Right kidney (tissue), 1 donor: ENCODE measurements at regions not wholly inside any gene's neighbourhood (a gene's known extent, or its start where the extent isn't known, plus 50 kb on each side); places are given as distances from the start of the nearest gene placed in this dataset.
"Not testable (repeated sequence)": the region's sequence is repeated elsewhere in the genome, so short reads cannot be mapped to it uniquely, and the experiment has no call there.

Experiments used
- DNase-seq: peaks from one replicate; pipeline ENCODE4 v3.0.0-alpha.2; 2016

- DNase-seq: no peak
Measured at GRCh38 chr7:116340943-116341907, 130.9 kb downstream of the TES start.

GRCh38 chr7:116342125-116342524 lies 131.8 kb downstream of the TES start:
- no peak for DNase-seq

GRCh38 chr7:116347151-116347832 lies 137.0 kb downstream of the TES start:
- no peak for DNase-seq

GRCh38 chr7:116348346-116348745 lies 138.0 kb downstream of the TES start:
- no peak for DNase-seq

GRCh38 chr7:116351966-116352365 lies 141.6 kb downstream of the TES start:
- no peak for DNase-seq

GRCh38 chr7:116353647-116354046 lies 143.3 kb downstream of the TES start:
- DNase-seq: no peak

- peak; percentile 11 for DNase-seq
Measured at GRCh38 chr7:116354171-116354545, 143.8 kb downstream of the TES start.

- DNase-seq: peak; percentile 55
Measured at GRCh38 chr7:116354546-116355423, 144.4 kb downstream of the TES start.

- DNase-seq: no peak
Measured at GRCh38 chr7:116355424-116355765, 144.1 kb upstream of the CAV2 start.

- peak; percentile 4 for DNase-seq
Measured at GRCh38 chr7:116356333-116356965, 143.1 kb upstream of the CAV2 start.

- peak; percentile 30 for DNase-seq
Measured at GRCh38 chr7:116356979-116357378, 142.6 kb upstream of the CAV2 start.

- DNase-seq: peak; percentile 17
Measured at GRCh38 chr7:116357781-116358670, 141.5 kb upstream of the CAV2 start.

GRCh38 chr7:116361767-116362166 lies 137.8 kb upstream of the CAV2 start:
- no peak for DNase-seq

- DNase-seq: no peak
Measured at GRCh38 chr7:116363637-116364432, 135.7 kb upstream of the CAV2 start.

GRCh38 chr7:116364469-116364868 lies 135.1 kb upstream of the CAV2 start:
- no peak for DNase-seq

GRCh38 chr7:116365797-116366196 lies 133.7 kb upstream of the CAV2 start:
- no peak for DNase-seq

GRCh38 chr7:116367171-116367813 lies 132.2 kb upstream of the CAV2 start:
- no peak for DNase-seq

- DNase-seq: no peak
Measured at GRCh38 chr7:116368965-116369364, 130.6 kb upstream of the CAV2 start.

GRCh38 chr7:116371536-116371935 lies 128.0 kb upstream of the CAV2 start:
- DNase-seq: not testable (repeated sequence)

GRCh38 chr7:116373229-116373628 lies 126.3 kb upstream of the CAV2 start:
- not testable (repeated sequence) for DNase-seq
